ENCODE measurements at regions not wholly inside any gene's neighbourhood (a gene's known extent, or its start where the extent isn't known, plus 50 kb on each side); places are given as distances from the start of the nearest gene placed in this dataset.

DNA sequence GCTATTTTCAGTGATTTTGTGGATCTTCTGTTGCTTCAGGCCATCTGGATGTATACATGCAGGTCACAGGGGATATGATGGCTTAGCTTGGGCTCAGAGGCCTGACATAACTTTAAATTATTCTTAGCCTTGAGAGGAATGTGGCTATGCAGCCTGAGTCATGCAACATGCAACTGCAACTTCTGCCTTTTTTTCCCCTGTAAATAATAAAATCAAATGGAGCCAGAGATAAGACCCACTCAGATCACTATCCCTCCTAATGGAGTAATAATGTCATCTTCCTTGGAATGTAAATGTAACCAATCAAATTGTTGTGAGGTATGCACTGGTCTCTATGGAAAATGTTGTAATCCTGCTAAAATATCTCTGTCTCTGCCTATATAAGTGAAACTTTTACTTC, 54.9 kb downstream of the MAGEB17 start:
- DNase-seq (ENCODE audit: low read depth in 2 of 2) = no peak

DNA sequence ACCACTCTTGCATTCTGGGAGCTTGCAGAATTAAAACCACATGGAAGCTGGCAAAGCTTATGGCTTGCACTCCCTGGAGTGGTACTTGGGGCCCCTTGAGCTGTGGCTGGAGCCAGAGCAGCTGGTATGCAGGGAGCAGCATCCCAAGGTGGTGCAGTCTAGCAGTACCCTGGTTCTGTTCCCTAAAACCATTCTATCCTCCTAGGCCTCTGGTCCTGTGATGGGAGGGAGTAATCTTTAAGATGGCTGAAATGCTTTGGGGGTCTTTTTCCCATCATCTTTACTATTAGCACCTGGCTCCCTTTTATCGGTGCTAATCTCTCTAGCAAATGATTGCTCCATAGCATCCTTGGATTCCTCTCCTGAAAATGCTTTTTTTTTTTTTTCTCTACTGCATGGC, 56.1 kb downstream of the MAGEB17 start:
- DNase-seq (ENCODE audit: low read depth in 2 of 2) = no peak

DNA sequence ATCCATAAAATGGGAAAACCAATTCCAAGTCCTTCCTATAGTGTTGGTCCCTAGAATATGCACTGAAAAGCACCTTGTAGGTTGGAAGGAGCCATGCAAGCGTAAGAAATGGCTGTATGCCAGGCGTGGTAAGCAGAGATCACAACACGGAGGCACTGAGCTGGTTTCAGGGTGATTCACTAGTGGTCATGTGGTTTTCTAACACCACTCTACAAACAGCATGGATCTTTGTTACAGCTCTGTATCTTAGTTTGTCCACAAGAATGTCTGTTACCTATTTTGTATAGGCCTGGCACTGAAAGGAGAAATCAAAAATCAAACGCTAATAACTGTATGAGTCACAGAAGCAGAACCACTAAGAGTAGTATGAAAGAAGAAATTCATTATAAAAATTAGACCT, 71.9 kb downstream of the MAGEB17 start:
- no peak for DNase-seq (ENCODE audit: low read depth in 2 of 2)

DNA sequence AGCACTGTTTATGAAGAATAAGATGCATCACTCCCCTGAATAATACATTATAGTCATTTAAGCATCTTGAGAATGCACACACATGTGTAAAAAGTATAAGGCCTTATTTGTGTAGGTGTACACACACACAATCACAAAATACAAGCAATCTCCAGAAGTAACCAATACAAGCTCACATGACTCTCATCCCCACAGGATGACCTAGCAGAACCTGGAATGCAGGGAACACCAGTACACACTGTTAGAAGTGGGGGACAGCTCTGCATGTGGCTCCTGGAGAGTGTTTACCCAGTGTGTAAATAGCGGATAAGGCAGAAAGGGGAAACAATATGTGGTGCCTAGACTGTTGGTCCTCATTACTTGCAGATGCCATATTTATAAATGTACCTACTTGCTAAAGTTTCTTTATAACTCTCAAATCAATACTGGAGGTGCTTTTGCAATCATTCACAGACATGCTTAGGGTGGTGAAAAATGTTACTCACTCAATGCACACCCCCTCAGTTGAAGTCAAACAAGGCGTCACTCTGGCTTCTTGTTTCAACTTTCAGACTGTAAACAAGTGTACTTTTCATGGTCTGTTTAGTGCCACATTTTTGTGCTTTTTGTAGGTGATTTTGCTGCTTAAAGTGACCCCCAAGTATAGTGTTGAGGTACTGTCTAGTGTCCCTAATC, 73.1 kb downstream of the MAGEB17 start:
- DNase-seq (ENCODE audit: low read depth in 2 of 2) = no peak

DNA sequence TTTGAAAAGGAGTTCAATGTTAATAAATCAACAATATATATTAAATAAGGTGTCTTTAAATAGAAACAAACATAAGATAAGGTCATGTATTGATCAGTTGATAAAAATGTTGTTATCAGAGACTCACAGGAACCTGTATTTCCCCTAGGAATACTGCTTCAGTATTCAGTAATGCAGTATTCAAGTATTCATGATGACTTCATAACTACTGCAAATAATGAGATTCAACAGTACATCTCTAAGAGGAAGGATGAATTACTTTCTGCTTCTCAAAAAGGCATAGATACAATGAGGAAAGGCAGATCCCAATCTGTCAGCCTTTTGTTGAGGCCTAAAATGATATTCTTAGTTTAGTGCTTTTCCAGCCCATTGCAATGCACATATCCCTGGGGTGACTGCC, 73.7 kb downstream of the MAGEB17 start:
- DNase-seq (ENCODE audit: low read depth in 2 of 2) = no peak

DNA sequence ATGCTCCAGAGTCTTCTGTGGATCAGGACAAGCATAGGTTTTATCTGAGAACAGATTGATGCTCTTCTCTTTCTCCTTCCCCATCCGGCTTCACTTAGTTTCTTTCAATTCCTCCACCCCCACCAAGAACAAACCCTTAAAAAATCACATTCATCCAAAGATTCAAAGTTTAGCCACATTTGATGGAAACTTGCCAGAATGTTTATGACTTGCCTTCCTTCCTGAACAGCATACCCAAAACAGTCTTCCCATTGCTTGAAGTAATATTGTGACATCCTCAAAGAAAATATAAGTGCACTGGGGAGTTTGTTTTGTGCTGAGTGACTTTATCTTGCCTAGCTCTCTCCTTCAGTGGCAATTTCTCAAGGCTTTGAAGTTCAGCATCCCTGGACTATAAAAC, 83.0 kb downstream of the MAGEB17 start:
- no peak for DNase-seq (ENCODE audit: low read depth in 2 of 2)

DNA sequence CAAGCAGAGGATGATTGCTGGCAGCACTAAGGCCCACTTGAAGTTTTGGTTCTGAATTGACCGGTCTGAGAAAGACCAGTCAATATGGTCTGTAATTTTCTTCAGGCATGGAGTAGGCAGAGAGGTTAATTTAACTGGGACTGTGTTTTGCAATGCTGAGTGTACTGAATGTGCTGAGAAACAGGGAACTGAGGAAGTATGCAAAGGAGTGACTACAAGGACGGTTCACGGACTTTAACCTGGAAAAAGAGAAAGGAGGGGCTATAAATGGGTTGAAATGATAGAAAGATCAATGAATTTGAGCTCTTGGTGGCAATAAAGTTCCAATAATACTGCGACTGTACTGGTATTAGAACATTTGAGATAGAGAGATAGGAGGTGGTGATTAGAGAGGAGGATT, 84.5 kb downstream of the MAGEB17 start:
- DNase-seq (ENCODE audit: low read depth in 2 of 2) = no peak

DNA sequence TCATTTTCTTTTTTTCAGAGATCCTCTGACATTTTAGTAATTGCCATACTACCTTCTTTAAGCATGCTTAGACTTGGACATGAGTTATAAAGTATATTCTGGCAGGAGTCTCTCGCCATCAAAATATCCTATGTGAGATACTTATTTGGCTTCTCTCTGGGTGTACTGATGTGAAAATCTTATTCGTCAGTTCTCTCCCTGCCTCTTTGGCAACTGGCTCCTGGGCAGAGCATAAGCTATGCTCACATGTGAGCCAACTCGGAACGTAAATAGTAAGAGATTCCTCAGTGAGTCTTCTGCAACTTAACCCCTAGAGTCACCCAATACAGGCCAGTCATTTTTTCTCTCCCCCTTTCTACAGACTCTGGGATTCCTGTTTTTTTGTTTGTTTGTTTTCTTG, 91.6 kb downstream of the MAGEB17 start:
- no peak for DNase-seq (ENCODE audit: low read depth in 2 of 2)

DNA sequence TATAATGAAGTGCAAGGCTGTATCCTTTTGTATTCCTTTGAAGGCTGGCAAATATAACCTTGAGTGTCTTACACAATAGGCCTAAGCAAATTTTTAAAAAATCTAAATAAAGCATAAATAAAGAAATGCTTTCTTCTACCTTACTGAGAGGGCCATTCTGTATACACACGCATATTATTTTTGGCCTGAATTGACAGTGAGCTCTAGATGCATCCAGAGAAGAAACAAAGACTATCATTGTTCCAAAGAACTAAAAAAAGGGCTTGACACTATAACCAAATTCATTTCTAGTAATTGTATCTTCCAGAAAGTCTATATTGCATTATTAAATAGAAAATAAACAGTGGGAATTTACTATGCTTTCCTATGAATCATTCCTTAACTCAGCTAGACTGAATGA, 100.2 kb downstream of the MAGEB17 start:
- DNase-seq (ENCODE audit: low read depth in 2 of 2) = no peak

DNA sequence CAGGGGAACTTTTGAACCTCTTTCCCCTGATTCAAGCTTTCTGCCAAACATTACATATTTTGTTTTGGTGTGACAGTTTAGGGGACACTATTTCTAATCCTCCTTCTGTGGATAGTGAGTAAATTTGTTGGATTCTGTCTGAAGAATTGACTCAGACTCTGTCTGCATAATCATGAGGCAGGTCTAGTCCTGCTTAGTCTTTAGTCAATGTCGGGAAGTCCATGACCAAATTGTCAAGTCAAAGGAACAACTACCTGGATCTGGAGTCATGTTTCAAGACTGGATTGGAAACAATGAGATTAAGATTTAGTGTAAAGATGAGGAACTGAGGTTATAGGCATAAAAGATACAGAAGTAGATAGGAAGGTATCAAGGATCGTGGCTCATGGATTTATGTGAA, 100.9 kb downstream of the MAGEB17 start:
- DNase-seq (ENCODE audit: low read depth in 2 of 2) = no peak

DNA sequence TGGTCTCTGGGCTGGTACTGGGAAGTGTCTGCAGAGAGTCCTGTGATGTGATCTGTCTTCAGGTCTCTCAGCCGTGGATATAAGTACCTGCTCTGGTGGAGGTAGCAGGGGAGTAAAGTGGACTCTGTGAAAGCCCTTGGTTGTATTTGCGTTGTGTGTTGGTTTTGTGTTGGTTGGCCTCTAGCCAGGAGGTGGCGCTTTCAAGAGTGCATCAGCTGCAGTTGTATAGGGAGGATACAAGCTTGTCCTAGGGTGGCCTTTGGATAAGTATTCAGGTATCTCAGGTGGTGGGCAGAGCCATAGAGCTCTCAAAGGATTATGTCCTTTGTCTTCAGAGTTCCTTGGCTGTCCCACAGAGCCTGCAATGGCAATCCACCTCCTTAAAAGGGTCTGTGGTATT, 111.6 kb downstream of the MAGEB17 start:
- no peak for DNase-seq (ENCODE audit: low read depth in 2 of 2)

DNA sequence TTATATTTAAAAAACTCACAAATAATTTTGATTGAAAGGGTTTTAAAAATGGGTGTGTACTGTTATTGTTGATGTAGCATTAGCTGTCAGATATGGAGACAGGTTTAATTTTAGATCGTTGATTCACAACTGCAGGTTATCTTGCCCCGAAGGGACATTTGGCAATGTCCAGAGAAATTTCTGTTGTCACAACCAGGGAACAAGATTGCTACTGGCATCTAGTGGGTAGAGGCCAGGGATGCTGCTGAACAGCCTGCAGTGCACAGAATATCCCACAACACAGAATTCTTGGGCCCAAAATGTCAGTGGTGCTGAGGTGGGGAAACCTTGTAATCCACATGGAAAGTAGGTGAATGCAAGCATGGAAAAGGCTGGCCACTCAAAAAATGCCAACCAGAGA, 114.9 kb downstream of the MAGEB17 start:
- DNase-seq (ENCODE audit: low read depth in 2 of 2) = no peak

DNA sequence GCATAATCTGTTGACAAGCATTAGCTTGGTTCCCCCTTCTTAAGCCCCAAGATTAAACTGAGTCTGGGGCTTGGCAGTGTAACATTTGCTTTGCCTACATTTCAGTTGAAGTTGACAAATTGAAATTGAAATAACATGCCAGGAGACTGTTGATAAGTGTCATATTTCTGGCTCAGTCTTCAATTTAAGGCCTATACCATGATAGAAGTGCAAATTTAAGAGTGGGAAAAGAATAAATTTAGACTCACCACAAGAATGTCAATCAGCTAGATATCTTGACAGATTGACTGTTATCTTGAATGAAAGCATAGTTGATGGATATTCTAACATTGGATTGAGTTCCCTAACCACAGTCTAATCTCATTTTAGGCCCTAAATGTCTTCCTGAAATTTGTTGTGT, 117.6 kb downstream of the MAGEB17 start:
- DNase-seq (ENCODE audit: low read depth in 2 of 2) = no peak

DNA sequence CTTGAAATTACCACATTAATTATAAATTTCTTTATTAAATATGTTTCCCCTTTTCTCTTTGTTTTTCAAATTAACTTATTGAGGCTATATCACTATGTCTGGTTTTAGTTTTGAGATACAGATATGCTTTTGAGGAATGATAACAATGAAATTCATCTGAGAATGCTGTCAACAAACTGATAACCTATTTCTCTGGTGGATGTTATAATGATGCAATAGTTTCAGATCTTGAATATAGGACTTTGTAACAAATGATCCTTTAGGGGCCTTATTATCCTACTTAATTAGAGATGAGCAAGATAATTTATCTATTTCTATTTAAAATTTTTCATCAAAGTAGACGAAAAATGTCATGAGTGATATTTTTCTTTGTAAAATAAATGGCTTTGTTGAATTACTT, 123.7 kb downstream of the MAGEB17 start:
- no peak for DNase-seq (ENCODE audit: low read depth in 2 of 2)

DNA sequence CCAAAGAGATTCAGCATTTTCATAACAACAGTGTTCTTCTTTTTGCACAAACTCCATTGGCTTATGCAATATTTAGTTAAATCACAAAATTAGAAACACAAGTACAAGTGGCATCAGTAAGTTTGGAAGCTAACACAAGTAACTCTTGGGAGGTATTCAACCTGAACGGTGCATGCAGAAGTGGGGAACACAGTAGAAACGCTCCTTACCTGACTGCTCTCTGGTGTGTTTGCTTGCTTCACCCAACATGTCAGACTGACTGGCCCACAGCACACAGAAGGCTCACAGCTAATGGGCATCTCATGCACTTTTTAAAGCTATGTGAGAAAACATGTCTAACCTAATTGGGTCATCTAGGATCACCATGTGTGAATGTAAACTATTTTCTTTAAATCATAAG, 133.6 kb downstream of the MAGEB17 start:
- no peak for DNase-seq (ENCODE audit: low read depth in 2 of 2)

DNA sequence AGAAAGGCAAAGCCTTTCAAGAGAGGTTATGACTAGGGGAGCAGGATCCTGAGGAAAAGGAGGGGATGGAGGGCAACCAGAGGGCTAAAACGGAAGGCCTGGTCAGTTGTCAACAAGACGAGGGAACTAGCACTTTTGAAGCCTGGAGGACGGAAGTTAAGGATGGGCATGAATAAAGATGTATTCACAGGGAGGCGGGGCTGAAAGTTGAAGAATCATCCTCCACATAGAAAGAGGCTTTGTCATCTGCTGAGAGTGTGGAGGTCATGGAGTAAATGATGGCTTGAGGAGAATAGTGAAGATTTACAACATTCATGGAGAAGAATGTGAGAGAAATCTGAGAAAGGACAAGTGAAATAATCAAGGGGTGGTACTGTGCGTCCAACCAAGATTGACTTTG, 137.5 kb downstream of the MAGEB17 start:
- no peak for DNase-seq (ENCODE audit: low read depth in 2 of 2)

DNA sequence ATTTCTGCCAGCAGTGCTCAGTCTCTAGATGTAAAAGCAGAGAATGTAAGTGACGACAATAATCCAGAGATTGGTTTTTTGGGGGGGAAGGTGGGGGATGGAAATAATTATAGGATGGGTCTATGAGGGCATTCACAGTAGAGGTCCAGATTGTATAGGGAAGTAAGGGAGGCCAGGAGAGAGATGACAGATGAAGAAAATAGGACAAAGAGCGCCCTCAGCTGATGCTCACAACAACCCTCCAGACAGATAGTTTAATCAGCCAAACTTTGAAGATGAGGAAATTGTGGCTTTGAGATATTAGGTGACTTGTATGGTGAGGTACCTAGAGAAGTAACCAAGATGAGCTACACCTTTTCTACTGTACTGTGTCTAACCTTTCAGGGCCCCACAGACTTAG, 137.9 kb downstream of the MAGEB17 start:
- DNase-seq (ENCODE audit: low read depth in 2 of 2) = no peak

DNA sequence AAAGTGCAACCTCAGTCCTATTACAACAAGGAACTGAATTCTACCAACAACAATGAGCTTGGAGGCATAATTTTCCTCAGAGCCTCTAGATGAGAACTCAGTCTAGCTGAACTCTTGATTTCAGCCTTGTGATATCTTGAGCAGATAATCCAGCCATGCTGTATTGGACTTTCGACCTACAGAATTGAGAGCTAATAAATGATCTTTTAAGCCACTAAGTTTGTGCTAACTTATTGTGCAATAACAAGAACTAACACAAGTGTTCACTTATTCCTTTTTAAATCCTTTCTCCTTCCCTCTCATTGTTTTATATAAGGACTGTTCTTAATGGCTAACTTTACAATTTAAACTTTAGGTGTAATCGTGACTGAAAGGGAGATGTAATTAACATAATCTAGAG, 140.7 kb downstream of the MAGEB17 start:
- DNase-seq (ENCODE audit: low read depth in 2 of 2) = no peak

DNA sequence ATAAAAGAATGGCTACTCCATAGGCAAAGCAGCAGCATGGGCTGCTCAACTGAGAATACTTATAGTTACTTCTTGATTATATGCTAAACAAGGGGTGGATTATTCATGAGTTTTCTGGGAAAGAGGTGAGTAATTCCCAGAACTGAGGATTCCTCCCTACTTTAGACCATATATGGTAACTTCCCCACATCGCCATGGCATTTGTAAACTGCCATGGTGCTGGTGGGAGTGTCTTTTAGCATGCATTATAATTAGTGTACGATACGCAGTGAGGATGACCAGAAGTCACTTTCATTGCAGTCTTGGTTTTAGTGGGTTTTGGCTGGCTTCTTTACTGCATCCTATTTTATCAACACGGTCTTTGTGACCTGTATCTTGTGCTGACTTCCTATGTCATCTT, 141.5 kb downstream of the MAGEB17 start:
- DNase-seq (ENCODE audit: low read depth in 2 of 2) = no peak

DNA sequence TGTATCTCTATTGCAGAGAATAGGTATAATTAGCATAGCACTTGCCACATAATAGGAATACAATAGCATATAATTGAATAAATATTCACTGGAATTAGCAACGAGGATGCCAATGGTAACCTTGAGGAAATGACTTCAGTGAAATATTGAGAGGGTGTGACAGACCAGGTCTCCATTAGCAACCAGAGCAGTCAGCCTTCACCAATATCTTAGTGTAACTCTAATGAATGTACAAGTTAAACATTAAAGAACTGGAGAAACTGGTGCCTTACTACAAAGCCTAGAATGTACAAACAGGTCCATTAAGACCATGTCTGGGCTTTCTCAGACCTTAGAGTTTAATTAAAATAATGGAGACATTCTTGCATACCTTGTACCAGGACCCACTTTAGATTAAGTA, 143.0 kb downstream of the MAGEB17 start:
- DNase-seq (ENCODE audit: low read depth in 2 of 2) = no peak

DNA sequence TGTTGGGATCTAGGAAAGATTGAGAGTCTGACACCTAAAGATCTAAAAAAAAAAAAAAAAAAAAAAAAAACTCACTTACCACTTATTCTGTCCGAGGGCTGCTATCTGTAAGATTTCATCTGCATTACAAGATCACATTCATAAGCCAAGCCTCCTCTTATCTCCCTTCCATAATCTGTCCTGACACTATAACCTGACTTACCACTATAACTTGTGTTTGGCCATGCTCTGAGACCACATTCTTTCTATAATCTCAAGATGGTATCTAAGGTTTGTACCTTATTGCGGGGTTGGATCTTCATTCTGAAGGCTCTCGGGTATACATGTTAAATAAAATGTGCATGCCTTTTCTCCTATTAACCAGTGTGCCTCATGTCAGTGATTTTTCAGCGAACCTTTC, 144.4 kb downstream of the MAGEB17 start:
- DNase-seq (ENCODE audit: low read depth in 2 of 2) = no peak

DNA sequence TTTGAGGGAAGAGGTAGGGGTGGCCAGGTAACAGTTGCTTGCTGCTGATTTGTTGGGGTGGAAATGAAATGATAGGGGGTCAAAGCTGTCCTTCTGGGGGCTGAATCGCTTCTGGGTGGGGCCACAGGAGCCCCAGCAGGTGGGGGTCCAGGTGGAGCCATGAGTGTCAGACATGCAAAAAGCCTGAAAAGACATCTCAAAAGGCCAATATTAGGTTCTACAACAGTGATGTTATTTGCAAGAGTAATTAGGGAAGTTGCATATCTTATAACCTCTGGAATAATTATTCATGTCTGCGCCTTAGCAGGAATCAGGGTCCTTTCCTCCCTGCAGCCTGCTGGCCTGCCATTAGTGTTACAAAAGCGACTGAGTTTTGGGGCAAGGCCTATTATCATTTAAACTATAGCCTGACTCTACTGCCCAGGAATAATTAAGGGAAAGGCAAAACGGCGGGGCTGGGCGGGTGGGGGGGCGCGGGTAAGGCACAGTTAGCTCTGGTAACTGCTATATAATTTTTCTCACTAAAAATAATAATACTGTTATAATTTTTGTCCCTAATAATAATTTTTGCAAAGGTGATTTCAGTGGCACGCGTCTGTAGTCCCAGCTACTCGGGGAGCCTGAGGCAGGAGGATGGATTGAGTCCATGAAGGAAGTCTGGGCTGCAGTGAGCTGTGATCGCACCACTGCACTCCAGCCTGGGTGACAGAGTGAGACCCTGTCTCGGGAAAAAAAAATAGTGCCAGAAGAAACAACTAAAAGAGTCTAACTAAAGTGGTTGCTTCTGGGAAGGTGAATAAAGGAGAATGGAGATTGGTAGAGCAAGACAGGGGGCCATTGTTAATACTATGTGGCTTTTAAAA, 145.7 kb downstream of the MAGEB17 start:
- no peak for DNase-seq (ENCODE audit: low read depth in 2 of 2)

DNA sequence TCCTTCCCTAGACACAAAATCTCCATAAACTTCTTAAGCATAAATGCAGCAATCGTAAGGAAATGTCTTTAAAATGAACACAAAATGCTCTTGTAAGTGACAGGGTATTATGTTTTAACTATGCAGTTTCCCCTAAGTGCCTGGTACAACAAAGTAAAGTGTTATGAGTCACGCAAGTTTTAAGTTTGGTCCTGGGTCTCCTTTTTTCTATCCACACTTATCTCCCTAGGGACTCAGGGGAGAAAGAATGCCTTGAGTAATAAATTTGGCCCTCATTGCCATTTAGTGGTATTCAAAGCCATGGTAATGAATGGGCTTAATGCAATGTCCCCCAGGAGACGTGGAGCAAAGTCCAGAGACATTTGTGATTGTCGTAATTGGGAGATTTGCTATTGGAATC, 149.1 kb downstream of the MAGEB17 start:
- DNase-seq (ENCODE audit: low read depth in 2 of 2) = no peak

DNA sequence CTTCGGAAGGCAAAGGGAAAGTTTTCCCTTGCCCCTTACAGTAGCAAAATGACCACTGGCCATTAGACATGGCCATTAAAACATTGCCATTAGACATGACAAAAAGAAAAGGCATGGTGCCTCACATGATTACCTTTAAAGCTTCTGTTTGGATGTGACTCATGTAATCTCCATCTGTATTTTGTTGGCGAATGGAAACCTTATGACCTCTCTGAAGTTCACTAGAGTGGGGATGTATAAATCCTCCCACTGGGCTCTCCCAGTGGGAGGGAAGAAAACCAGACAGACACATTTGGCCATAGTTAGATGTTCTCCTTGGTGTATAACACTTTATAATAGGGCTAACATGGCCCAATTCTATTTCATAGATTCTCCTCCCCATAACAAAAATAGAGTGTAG, 152.6 kb downstream of the MAGEB17 start:
- no peak for DNase-seq (ENCODE audit: low read depth in 2 of 2)
